Prostate gland (tissue), 2 donors: ENCODE measurements at regions not wholly inside any gene's neighbourhood (a gene's known extent, or its start where the extent isn't known, plus 50 kb on each side); places are given as distances from the start of the nearest gene placed in this dataset.
"Not testable (repeated sequence)": the region's sequence is repeated elsewhere in the genome, so short reads cannot be mapped to it uniquely, and the experiment has no call there.

Experiments used
- DNase-seq: peaks from one replicate; pipeline ENCODE4 v3.0.0-alpha.2; 2019; ENCODE audit warnings: low spot score
- H3K27ac ChIP-seq, 2 donors: fragments of 200-600 bp; sonication (generic); 2 replicates each; pipeline ENCODE4 v1.5.1; 2017 to 2019
- H3K27me3 ChIP-seq: fragments of 200-600 bp; sonication (generic); replicated peaks from 2 replicates; pipeline ENCODE4 v1.5.1; 2019; ENCODE audit not compliant: insufficient read depth
- H3K36me3 ChIP-seq, 2 donors: fragments of 200-600 bp; sonication (generic); 1 replicate in 1 of 2; 2 replicates in 1 of 2; pipeline versions ENCODE4 v1.5.1 to v1.8.1; 2017 to 2019
- H3K4me1 ChIP-seq: fragments of 200-600 bp; sonication (generic); replicated peaks from 2 replicates; pipeline ENCODE4 v1.5.1; 2019
- H3K4me3 ChIP-seq, 2 donors: fragments of 200-600 bp; sonication (generic); 2 replicates each; pipeline ENCODE4 v1.5.1; 2017 to 2019
- H3K9me3 ChIP-seq: fragments of 200-600 bp; sonication (generic); 2 replicates; pipeline ENCODE4 v1.5.1; 2017
- POLR2A ChIP-seq: fragments of 450-650 bp; IDR thresholded peaks from one replicate; pipeline ENCODE4 v1.6.1; 2016; ENCODE audit warnings: antibody characterized with exemption, mild to moderate bottlenecking
- POLR2AphosphoS5 ChIP-seq: sonication (generic); formaldehyde crosslinking; IDR thresholded peaks from one replicate; pipeline ENCODE4 v1.6.1; 2017; ENCODE audit warnings: antibody characterized with exemption
- WGBS: methylation state at CpG from one replicate; pipeline ENCODE4 v1.1.5; 2018; 5-methylcytosine and 5-hydroxymethylcytosine counted together
- intact Hi-C: fragments of 100-400 bp; cut with DNase I; formaldehyde crosslinking; loops from one replicate; pipeline ENCODE4 v1.14.2; 2022
- TF ChIP-seq, protein P1 (sequence below), 4 experiments: fragments of 200-600 bp in 2 of 4; fragments of 450-650 bp in 2 of 4; sonication (generic) in 2 of 4; IDR thresholded peaks; 1 replicate in 3 of 4; 2 replicates in 1 of 4; pipeline ENCODE4 v1.5.1; 2016 to 2019; ENCODE audit warnings: antibody characterized with exemption in 4 of 4, mild to moderate bottlenecking in 2 of 4, moderate library complexity in 2 of 4

- WGBS: 54% methylated on average over 7 of the region's 7 CpGs
- no peaks in the 10 kb centered on the region for H3K36me3 ChIP-seq
- intact Hi-C loops: no loop called here
- H3K9me3 ChIP-seq: no peaks in the 10 kb centered on the region
- H3K27ac ChIP-seq: no peak overlapping the region
- TF ChIP-seq POLR2AphosphoS5 (no peak), POLR2A (no peak)
- TF ChIP-seq, protein P1, sequence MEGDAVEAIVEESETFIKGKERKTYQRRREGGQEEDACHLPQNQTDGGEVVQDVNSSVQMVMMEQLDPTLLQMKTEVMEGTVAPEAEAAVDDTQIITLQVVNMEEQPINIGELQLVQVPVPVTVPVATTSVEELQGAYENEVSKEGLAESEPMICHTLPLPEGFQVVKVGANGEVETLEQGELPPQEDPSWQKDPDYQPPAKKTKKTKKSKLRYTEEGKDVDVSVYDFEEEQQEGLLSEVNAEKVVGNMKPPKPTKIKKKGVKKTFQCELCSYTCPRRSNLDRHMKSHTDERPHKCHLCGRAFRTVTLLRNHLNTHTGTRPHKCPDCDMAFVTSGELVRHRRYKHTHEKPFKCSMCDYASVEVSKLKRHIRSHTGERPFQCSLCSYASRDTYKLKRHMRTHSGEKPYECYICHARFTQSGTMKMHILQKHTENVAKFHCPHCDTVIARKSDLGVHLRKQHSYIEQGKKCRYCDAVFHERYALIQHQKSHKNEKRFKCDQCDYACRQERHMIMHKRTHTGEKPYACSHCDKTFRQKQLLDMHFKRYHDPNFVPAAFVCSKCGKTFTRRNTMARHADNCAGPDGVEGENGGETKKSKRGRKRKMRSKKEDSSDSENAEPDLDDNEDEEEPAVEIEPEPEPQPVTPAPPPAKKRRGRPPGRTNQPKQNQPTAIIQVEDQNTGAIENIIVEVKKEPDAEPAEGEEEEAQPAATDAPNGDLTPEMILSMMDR (IDR thresholded peaks at IDR 0.05): no peak
- H3K27me3 ChIP-seq: no peaks in the 10 kb centered on the region
- no peak overlapping the region for H3K4me3 ChIP-seq
- H3K4me1 ChIP-seq: no peaks in the 10 kb centered on the region
- DNase-seq: no peak
Measured at GRCh38 chr1:38497921-38498656, 361.5 kb downstream of the RRAGC start.

DNA sequence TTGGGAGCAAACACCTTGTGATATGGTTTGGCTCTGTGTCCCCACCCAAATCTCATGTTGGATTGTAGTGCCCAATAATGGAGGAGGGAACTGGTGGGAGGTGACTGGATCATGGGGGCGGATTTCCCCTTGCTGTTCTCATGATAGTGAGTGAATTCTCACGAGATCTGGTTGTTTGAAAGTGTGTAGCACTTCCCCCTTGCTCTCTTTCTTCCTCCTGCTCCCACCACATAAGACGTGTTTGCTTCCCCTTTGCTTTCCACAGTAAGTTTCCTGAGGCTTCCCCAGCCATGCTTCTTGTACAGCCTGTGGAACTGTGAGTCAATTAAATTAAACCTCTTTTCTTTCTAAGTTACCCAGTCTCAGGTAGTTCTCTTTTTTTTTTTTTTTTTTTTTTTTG, 366.3 kb downstream of the RRAGC start:
- intact Hi-C loops, H3K4me1 ChIP-seq, H3K27ac ChIP-seq, H3K27me3 ChIP-seq, H3K9me3 ChIP-seq, DNase-seq, H3K4me3 ChIP-seq, H3K36me3 ChIP-seq: not testable (repeated sequence)
- 79% methylated on average over 3 of the region's 3 CpGs for WGBS

DNA sequence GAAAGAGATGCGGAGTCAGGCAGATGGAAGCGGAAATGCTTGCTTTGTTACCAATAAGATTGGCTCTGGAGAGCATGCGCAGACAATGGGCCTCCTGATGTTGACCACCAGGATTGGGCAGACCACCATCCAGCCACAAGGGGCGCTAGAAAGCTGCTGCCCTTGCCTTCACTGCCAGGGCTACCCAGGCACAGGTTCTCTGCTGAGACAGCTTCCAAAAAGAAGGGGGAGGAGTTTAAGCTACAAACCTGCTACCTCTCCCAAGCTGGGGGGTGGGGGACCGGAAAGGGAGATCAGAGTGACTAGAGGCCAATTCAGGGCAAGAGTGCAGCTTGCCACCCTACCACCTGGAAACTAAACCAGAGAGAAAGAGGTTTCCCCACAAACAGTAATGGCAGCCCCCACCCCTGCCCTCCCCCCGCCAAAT, 369.7 kb downstream of the RRAGC start:
- DNase-seq: no peak
- WGBS: 58% methylated on average over 6 of the region's 6 CpGs
- intact Hi-C loops: no loop called here
- Histone ChIP-seq H3K27ac (no peak overlapping the region), H3K4me3 (no peak overlapping the region), H3K9me3 (no peaks in the 10 kb centered on the region), H3K4me1 (no peaks in the 10 kb centered on the region), H3K27me3 (no peaks in the 10 kb centered on the region), H3K36me3 (no peaks in the 10 kb centered on the region)
- TF ChIP-seq, protein P1 (IDR thresholded peaks at IDR 0.05): peak in 1 of 4 experiments; percentile 40
- TF ChIP-seq POLR2AphosphoS5: no peak
- TF ChIP-seq POLR2A: no peak

GRCh38 chr1:38488162-38488898, 371.2 kb downstream of the RRAGC start:
- 85% methylated on average over 6 of the region's 6 CpGs for WGBS
- Histone ChIP-seq H3K27me3 (no peaks in the 10 kb centered on the region), H3K4me1 (no peaks in the 10 kb centered on the region), H3K27ac (no peak overlapping the region), H3K36me3 (no peaks in the 10 kb centered on the region), H3K4me3 (no peak overlapping the region), H3K9me3 (no peaks in the 10 kb centered on the region)
- TF ChIP-seq, protein P1 (IDR thresholded peaks at IDR 0.05): no peak
- no peak for TF ChIP-seq POLR2A
- TF ChIP-seq POLR2AphosphoS5: no peak
- intact Hi-C loops: no loop called here
- DNase-seq: no peak

DNA sequence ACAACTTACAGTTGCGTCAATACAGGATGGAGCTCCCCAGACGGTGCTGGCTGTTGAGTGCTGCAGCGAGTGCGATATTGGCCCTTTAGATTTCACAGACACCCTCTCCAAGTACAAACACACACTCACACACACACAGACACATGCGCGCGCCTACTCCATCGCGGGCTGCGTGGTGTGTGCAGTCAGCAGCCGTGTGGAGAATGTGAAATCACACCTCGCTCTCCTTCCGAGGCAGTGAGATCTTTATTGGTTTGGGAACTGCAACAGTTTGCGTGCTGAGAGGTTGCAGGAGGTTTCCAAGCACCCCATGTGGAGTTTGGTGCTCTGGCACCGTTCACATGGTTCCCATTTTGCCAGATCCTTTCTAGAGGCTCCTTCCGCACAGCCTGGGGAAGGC, 372.2 kb downstream of the RRAGC start:
- no peaks in the 10 kb centered on the region for H3K27me3 ChIP-seq
- intact Hi-C loops: no loop called here
- no peaks in the 10 kb centered on the region for H3K4me1 ChIP-seq
- no peak overlapping the region for H3K4me3 ChIP-seq
- no peaks in the 10 kb centered on the region for H3K9me3 ChIP-seq
- WGBS: 65% methylated on average over 16 of the region's 16 CpGs
- DNase-seq: no peak
- H3K27ac ChIP-seq: no peak overlapping the region
- TF ChIP-seq POLR2A: no peak
- no peak for TF ChIP-seq POLR2AphosphoS5
- TF ChIP-seq, protein P1 (IDR thresholded peaks at IDR 0.05): no peak
- H3K36me3 ChIP-seq: no peaks in the 10 kb centered on the region
